GM10266 (cell line): ENCODE measurements at regions not wholly inside any gene's neighbourhood (a gene's known extent, or its start where the extent isn't known, plus 50 kb on each side); places are given as distances from the start of the nearest gene placed in this dataset.

Experiments
- DNase-seq: peaks from one replicate; pipeline ENCODE4 v3.0.0; 2012; ENCODE audit errors: extremely low spot score
- TF ChIP-seq, protein P1 (sequence below): IDR thresholded peaks from 2 replicates; pipeline ENCODE4 v1.5.1; 2012; ENCODE audit warnings: mild to moderate bottlenecking, low read depth; ENCODE audit not compliant: control insufficient read depth, insufficient read depth; ENCODE audit errors: missing control alignments

DNA sequence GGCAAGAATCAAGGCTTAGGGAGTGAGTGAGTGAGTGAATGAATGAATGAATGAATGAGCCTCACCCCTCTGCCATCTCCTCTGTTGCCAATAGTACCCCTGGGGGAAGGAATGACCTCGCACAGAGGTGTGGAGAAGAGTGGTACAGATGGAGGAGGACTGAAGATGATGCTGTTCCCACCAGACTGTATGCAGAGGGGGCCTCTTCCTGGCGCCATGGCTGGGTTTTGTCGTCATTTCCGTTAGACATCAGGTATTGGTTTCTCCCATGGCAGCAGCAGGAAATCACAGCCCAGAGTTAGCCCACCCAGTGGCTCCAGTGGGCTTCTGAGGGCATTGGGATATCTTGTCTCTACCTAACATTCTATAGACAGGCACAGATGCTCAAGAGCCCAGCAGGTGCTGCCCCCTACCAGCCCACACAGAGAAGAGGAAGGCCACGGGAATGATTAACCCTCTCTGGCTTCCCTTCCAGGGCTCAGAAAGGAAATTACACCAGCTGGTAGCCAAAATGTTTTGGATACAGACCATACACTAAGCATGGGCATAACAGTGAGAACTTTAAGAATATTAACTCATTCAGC is 109.8 kb upstream of the SLC6A11 start:
- no peak for DNase-seq

DNA sequence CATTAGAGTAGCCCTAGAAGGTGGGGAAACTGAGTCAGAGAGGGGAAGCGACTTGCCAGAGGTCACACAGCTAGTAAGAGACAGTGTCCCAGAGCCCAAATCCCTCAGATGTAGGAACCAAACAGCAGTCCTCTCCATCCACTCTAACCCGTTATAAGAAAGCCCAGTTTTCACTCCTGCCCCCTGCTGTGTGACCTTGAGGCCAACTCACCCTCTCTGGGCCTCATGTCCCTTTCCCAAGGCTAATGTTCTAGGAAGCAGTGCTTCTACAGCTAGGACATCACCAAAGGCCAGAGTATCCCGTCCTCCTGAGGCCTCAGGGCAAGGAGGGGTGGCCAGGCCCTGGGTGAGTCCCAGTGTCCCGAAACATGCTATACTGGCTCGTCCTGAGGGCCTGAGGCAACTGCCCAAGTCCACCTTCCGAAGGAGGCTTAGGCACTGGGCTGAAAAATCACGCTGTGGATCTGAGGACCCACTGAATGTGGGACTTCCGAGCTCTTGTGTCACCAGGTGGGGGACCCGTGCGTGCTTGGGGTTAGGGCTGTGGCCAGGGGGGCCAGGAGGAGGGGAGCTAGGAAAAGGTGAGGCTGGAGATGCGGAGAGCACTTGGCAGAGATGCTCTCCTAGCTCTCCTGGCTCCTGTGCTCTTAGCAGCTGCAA is 109.2 kb upstream of the SLC6A11 start:
- TF ChIP-seq, protein P1, sequence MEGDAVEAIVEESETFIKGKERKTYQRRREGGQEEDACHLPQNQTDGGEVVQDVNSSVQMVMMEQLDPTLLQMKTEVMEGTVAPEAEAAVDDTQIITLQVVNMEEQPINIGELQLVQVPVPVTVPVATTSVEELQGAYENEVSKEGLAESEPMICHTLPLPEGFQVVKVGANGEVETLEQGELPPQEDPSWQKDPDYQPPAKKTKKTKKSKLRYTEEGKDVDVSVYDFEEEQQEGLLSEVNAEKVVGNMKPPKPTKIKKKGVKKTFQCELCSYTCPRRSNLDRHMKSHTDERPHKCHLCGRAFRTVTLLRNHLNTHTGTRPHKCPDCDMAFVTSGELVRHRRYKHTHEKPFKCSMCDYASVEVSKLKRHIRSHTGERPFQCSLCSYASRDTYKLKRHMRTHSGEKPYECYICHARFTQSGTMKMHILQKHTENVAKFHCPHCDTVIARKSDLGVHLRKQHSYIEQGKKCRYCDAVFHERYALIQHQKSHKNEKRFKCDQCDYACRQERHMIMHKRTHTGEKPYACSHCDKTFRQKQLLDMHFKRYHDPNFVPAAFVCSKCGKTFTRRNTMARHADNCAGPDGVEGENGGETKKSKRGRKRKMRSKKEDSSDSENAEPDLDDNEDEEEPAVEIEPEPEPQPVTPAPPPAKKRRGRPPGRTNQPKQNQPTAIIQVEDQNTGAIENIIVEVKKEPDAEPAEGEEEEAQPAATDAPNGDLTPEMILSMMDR, result no peak
- DNase-seq, result no peak

More for the DNA sequence above, 109.8 kb upstream of the SLC6A11 start:
- TF ChIP-seq, protein P1, result no peak

DNA sequence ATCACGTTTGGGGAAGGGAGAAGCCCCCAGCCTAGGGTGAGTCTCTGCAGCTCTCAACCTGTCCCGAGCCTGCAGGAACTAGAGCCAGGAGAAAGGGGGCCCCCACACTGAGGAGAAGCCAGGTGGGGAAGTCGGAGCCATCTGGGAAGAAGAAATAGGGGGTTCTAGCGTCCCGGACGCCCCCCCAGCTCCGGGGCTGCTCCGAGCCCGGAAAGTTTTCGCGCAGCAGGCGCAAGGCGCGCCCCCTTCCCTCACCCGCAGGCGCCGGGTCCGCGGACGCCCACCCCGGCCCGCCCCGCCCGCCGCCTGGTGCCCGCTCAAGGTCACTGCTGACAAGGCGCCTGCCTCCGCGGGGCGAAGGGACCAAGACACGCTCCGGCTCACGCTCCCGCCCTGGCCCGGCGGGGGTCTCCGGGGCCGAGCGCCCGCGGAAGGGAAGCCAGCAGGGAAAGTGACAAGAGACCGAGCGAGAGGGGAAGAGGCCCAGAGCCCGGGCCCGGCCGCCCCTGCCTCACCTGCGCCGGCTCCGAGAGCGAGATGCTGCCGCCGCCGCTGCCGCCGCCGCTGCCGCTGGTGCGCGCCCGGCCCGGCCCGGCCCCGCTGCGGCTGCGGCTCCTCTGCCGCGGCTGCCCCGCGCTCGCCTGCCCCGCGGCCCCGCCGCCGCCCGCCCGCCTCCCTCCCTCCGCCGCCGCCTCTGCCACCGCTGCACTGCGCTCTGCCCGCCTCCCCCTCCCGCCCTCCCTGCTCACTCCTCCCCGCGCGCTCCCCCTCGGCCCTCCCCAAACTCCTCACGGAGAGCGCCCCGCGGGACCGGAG is 108.4 kb upstream of the SLC6A11 start:
- no peak for DNase-seq
- TF ChIP-seq, protein P1, result no peak

DNA sequence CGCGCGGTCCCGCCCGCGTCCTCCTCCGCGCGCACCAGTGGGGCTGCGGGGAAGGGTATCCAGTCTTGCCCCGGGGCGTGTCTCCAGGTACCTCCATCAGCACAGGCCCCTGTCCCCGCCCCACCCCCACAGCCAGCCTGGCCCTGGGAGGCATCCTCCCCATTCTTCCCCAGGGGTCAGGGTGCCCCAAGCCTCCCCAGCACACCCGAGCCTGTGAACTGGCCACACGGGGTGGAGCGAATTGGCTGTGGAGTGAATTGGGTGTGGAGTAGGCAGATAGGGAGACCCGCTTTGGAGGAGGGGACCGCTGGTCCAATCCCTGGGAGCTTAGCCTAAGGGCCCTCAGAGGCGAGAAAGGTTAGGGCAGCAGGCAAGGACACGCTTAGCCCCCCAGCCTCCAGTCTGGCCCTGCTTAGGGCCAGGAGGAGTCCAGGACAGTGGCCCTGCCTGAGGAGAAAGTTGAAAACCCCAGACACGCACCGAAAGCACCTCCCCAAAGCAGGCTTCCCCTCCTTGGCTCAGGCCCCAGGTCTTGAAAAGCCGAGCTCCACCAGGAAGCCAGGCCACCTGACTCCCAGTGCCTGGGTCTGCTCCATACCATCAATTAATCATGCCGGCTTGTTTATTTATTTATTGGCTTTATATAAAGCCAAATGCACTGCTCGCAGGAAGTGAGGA is 107.7 kb upstream of the SLC6A11 start:
- TF ChIP-seq, protein P1, result no peak
- peak; percentile 35 for DNase-seq

DNA sequence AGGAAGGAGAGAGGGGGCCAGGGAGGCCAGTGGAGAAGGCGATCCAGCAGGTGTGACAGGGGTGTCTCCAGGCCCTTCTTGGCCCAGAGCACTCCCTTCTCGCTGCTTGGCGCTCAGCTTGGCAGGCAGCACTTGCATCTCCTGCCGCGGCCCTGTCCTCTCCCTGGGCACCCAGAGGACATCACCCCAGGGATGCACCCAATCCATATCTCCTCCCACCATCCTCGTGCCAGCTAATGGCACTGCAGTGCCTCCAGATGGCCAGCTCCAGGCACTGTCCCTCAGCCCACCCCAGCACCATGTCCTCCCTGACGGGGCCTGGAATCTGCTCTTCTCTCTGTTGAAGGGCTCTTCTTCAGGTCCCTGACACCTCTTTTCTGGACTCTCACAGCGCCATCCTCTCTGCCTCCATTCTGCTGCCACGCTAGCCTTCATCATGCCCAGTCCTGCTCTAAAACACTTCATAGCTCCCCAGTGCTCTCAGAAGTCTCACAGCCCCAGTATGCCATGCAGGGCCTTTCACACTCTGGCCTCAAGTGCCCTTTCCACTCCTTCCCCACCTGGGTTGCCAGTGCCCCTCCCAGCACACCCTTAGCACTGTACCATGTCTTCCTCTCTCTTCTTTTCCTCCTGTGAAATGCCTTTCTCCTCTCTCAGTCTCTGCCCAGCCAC is 106.8 kb upstream of the SLC6A11 start:
- DNase-seq, result no peak
- TF ChIP-seq, protein P1, result no peak

DNA sequence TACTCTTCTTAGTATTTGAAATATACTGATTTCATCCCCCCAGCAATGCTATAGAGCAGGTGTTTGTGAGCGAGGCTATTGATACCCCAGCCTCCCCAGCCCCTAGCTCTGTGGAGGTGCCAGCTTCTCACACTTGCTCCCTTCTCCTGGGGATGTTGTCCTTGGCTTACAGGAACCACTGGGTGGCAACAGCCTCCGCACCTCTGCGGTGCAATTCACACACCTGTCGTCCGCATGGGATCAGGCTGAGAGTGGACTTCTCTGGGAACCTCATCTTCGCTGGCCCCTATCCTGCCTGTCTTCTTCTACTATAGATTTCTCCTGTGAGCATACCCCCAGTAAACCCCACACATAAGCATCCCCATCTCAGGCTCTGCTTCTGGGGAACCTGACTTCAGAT is 103.9 kb upstream of the SLC6A11 start:
- TF ChIP-seq, protein P1, result no peak
- no peak for DNase-seq
